ENCODE measurements at regions not wholly inside any gene's neighbourhood (a gene's known extent, or its start where the extent isn't known, plus 50 kb on each side); places are given as distances from the start of the nearest gene placed in this dataset.

GRCh38 chr17:72358465-72358864 lies 237.6 kb downstream of the SOX9 start:
- ATAC-seq (ENCODE audit: low FRiP score) (peak; percentile 55), DNase-seq (ENCODE audit: low spot score) (no peak)
- TF ChIP-seq CTCF (IDR thresholded peaks at IDR 0.05), result no peak

GRCh38 chr17:72359274-72359673 lies 238.5 kb downstream of the SOX9 start:
- TF ChIP-seq CTCF (IDR thresholded peaks at IDR 0.05), result no peak
- ATAC-seq (ENCODE audit: low FRiP score) (no peak), DNase-seq (ENCODE audit: low spot score) (no peak)

GRCh38 chr17:72359811-72360210 lies 239.0 kb downstream of the SOX9 start:
- ATAC-seq (ENCODE audit: low FRiP score) (no peak), DNase-seq (ENCODE audit: low spot score) (no peak)
- TF ChIP-seq CTCF (IDR thresholded peaks at IDR 0.05), result no peak

GRCh38 chr17:72360386-72360940 lies 239.6 kb downstream of the SOX9 start:
- no peak for TF ChIP-seq CTCF (IDR thresholded peaks at IDR 0.05)
- peak; percentile 22 for ATAC-seq (ENCODE audit: low FRiP score)
- DNase-seq (ENCODE audit: low spot score), result no peak

- no peak for TF ChIP-seq CTCF (IDR thresholded peaks at IDR 0.05)
- DNase-seq (ENCODE audit: low spot score) (no peak), ATAC-seq (ENCODE audit: low FRiP score) (no peak)
Observed at GRCh38 chr17:72361892-72362291, 241.1 kb downstream of the SOX9 start.

GRCh38 chr17:72362376-72363088 lies 241.7 kb downstream of the SOX9 start:
- ATAC-seq (ENCODE audit: low FRiP score), result no peak
- DNase-seq (ENCODE audit: low spot score), result no peak
- no peak for TF ChIP-seq CTCF (IDR thresholded peaks at IDR 0.05)

- DNase-seq (ENCODE audit: low spot score) (no peak), ATAC-seq (ENCODE audit: low FRiP score) (no peak)
- TF ChIP-seq CTCF (IDR thresholded peaks at IDR 0.05), result no peak
Observed at GRCh38 chr17:72363089-72363610, 242.3 kb downstream of the SOX9 start.
